OCI-LY7 (cell line): ENCODE measurements at regions not wholly inside any gene's neighbourhood (a gene's known extent, or its start where the extent isn't known, plus 50 kb on each side); places are given as distances from the start of the nearest gene placed in this dataset.

Experiments
- CTCF ChIP-seq: fragments of 200-600 bp; sonication (generic); conservative IDR thresholded peaks from 2 replicates; pipeline ENCODE4 v1.5.1; 2014; ENCODE audit warnings: mild to moderate bottlenecking, antibody characterized with exemption, low read length, moderate library complexity, mixed read lengths
- EZH2phosphoT487 ChIP-seq: fragments of 200-600 bp; sonication (generic); IDR thresholded peaks from 2 replicates; pipeline ENCODE4 v1.6.1; 2018; ENCODE audit warnings: low read depth, borderline replicate concordance, mild to moderate bottlenecking, mixed run types, antibody characterized with exemption, low read length, moderate library complexity, mixed read lengths

GRCh38 chr3:106678657-106679390 lies 698.4 kb upstream of the CCDC54 start:
- TF ChIP-seq CTCF (no peak), EZH2phosphoT487 (no peak)
